NCI-H1694 treated with DMSO at 0.1 percent for 48 hours (cell line): ENCODE measurements at regions not wholly inside any gene's neighbourhood (a gene's known extent, or its start where the extent isn't known, plus 50 kb on each side); places are given as distances from the start of the nearest gene placed in this dataset.
"Not testable (repeated sequence)": the region's sequence is repeated elsewhere in the genome, so short reads cannot be mapped to it uniquely, and the experiment has no call there.

Experiments
- DNase-seq: peaks from one replicate; lab custom pipeline; 2025; lab: John Stamatoyannopoulos, UW

- DNase-seq, result no peak
Observed at GRCh38 chr10:43852644-43853214, 204.0 kb upstream of the ZNF32 start.

- no peak for DNase-seq
Observed at GRCh38 chr10:43852149-43852548, 203.5 kb upstream of the ZNF32 start.

- DNase-seq, result no peak
Observed at GRCh38 chr10:43851030-43851429, 202.3 kb upstream of the ZNF32 start.

GRCh38 chr10:43849551-43849950 lies 200.9 kb upstream of the ZNF32 start:
- DNase-seq, result no peak

- no peak for DNase-seq
Observed at GRCh38 chr10:43846968-43847367, 198.3 kb upstream of the ZNF32 start.

- no peak for DNase-seq
Observed at GRCh38 chr10:43846187-43846680, 197.6 kb upstream of the ZNF32 start.

GRCh38 chr10:43845121-43845520 lies 196.4 kb upstream of the ZNF32 start:
- no peak for DNase-seq

- DNase-seq, result no peak
Observed at GRCh38 chr10:43844221-43844620, 195.5 kb upstream of the ZNF32 start.

GRCh38 chr10:43843321-43844101 lies 194.8 kb upstream of the ZNF32 start:
- DNase-seq, result no peak

GRCh38 chr10:43842496-43842895 lies 193.8 kb upstream of the ZNF32 start:
- no peak for DNase-seq

- DNase-seq, result no peak
Observed at GRCh38 chr10:43842072-43842471, 193.4 kb upstream of the ZNF32 start.

- no peak for DNase-seq
Observed at GRCh38 chr10:43839973-43840372, 191.3 kb upstream of the ZNF32 start.

GRCh38 chr10:43834751-43835150 lies 186.1 kb upstream of the ZNF32 start:
- not testable (repeated sequence) for DNase-seq

- no peak for DNase-seq
Observed at GRCh38 chr10:43827853-43828252, 179.2 kb upstream of the ZNF32 start.

- DNase-seq, result no peak
Observed at GRCh38 chr10:43825984-43826383, 177.3 kb upstream of the ZNF32 start.

- no peak for DNase-seq
Observed at GRCh38 chr10:43825421-43825820, 176.7 kb upstream of the ZNF32 start.

- DNase-seq, result no peak
Observed at GRCh38 chr10:43824934-43825333, 176.3 kb upstream of the ZNF32 start.

- DNase-seq, result no peak
Observed at GRCh38 chr10:43822631-43823580, 174.2 kb upstream of the ZNF32 start.

GRCh38 chr10:43821103-43821502 lies 172.4 kb upstream of the ZNF32 start:
- DNase-seq, result no peak

- DNase-seq, result no peak
Observed at GRCh38 chr10:43820663-43821062, 172.0 kb upstream of the ZNF32 start.

- no peak for DNase-seq
Observed at GRCh38 chr10:43819464-43820230, 171.0 kb upstream of the ZNF32 start.

- no peak for DNase-seq
Observed at GRCh38 chr10:43818687-43819086, 170.0 kb upstream of the ZNF32 start.
